GM21717 (cell line): ENCODE measurements at regions not wholly inside any gene's neighbourhood (a gene's known extent, or its start where the extent isn't known, plus 50 kb on each side); places are given as distances from the start of the nearest gene placed in this dataset.
"Not testable (repeated sequence)": the region's sequence is repeated elsewhere in the genome, so short reads cannot be mapped to it uniquely, and the experiment has no call there.

ENCODE experiments used
- ATAC-seq: cut with Tn5 transposase; IDR thresholded peaks from one replicate; pipeline ENCODE4 v1.9.1; 2021; ENCODE audit warnings: mild to moderate bottlenecking, moderate library complexity; ENCODE audit not compliant: unreplicated experiment

DNA sequence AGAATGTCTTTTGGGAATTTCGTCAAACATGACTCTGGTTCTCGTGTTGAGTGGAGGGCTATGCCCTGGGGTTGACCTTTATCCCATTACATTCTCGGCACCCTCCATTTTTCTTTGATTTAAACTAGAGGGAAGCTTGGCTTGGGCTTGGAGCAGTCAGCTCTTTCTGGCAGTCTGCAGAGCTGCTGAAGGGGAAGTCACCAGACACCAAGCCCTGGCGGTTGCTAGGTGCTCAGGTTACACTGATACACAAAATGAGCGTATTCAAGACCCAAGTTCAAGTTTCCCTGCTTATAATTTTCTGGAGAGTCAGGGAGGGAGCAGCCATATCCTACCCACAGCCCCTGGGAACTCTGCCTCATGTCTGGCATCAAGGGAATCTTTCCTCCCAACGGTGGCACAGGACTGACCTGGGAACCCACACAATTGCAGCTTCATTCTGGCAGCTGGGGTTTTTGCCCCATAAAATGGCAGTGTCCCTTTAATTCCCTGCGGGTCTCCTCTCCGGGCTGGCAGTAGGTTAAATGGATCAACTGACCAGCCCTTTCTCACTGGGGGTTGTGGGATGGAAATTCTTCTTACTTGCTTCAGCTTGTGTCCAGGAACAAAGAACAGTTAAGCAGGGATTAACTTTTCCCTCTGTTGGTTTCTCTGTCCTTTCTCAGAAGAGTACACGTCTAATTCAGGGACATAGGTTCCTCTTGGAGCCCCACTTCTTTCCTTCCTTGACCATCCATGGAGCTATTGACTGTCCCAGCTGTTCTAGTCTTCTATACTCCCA is 110.0 kb upstream of the DLG1 start:
- no peak for ATAC-seq

GRCh38 chr3:197407526-197407925 is 109.1 kb upstream of the DLG1 start:
- ATAC-seq = no peak

DNA sequence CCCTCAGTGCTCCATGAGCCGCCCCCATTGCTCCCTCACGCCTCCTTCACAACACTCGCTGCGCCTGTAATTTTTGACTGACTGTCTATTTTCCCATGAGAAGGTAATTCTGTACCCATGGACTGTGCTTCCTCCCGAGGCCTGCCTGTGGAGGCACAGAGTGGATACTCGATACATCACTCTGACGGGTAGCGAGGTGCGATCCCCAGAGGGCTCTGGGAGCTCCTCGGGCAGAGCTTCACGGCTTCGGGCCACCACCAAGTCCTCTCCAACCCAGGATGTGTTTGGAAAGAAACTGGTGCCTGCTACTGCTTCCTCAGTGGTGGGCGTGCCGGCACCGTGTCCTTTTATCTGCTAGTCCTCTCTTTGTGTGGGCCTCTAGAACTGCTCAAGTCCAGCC is 108.6 kb upstream of the DLG1 start:
- no peak for ATAC-seq

DNA sequence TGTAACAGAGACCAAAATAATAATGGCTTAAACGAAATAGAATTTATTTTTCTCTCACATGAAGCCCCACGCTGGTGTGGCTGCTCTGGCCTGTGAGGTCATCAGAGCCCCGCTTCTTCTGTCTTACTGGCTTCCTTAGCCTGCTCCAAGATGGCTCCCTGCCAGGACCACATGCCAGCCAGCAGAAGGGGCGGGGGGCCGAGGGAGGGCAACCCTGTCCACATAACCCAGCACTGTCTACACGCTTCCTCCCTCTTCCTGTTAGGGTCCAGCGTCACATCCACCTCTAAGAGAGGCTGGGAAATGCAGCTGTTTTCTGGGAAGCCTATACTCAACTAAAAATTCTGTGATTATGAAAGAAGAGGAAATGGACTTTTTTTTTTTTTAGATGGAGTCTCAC is 107.9 kb upstream of the DLG1 start:
- no peak for ATAC-seq

DNA sequence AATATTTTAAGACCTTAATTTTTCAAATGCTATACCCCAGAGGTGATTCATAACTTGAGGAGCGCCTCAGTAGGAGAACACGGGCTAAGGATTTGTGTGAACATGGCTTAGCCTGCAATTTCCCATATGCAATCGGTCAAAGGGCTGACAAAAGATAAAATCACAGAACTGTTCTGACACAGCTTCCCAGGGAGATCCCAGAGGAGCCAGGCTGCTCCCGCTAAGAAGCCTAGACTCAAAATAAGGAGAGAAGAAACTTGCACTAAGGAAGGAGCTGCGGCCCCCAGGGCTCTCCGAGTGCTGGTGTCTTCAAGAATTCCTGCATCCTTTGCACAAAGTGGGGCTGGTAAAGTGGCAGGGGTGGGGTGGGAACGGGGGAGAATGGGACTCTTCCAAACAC is 106.3 kb upstream of the DLG1 start:
- ATAC-seq = no peak

DNA sequence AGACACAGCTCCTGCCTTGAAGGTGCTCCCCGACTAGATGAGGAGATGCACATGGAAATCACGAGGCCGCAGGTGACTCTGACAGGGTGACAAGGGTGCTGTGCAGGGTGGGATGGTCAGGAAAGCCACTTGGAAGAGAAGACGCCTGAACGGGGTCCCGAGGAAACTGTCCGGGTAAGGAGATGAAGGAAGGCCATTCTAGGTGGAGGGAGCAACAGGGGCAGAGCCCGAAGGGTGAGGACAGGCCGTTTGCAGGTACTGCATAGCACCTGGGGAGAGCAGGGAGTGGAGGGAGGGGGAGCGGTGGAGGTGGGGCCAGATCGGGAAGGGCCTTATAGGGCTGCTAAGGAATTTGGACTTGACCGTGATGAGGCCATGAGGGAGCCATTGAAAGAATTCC is 105.6 kb upstream of the DLG1 start:
- ATAC-seq = no peak

GRCh38 chr3:197402401-197402800 is 104.0 kb upstream of the DLG1 start:
- not testable (repeated sequence) for ATAC-seq

- no peak for ATAC-seq
Observed at GRCh38 chr3:197399486-197399885, 101.1 kb upstream of the DLG1 start.

- ATAC-seq = no peak
Observed at GRCh38 chr3:197398286-197398878, 100.0 kb upstream of the DLG1 start.

DNA sequence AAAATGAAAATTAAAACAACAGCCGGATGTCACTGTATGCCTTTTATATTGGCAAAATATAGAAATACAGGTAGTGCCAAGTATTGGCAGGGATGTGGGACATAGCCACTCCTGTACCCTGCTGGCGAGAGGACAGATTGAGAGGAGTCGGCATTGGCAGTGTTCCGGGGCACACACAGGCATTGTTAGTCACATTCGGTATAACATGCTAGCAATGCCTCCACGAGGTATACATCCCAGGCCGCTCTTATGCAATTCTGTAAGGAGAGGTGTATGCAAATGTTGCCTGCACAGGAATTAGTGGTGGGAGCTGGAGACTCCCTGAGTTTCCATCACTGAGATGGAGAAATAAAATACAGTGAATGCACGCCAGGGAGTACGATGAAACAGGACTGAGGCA is 99.4 kb upstream of the DLG1 start:
- ATAC-seq = no peak

GRCh38 chr3:197394464-197395321 is 96.3 kb upstream of the DLG1 start:
- peak; percentile 97 for ATAC-seq

DNA sequence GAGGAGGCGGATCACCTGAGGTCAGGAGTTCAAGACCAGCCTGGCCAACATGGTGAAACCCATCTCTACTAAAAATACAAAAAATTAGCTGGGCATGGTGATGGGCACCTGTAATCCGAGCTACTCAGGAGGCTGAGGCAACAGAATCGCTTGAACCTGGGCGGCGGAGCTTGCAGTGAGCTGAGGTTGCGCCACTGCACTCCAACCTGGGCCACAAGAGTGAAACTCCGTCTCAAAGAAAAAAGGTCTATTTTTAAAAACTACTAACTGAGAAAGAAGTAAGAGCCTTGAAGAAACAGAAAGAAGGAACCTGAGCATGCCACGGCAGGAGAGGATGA is 95.7 kb upstream of the DLG1 start:
- ATAC-seq = peak; percentile 46

DNA sequence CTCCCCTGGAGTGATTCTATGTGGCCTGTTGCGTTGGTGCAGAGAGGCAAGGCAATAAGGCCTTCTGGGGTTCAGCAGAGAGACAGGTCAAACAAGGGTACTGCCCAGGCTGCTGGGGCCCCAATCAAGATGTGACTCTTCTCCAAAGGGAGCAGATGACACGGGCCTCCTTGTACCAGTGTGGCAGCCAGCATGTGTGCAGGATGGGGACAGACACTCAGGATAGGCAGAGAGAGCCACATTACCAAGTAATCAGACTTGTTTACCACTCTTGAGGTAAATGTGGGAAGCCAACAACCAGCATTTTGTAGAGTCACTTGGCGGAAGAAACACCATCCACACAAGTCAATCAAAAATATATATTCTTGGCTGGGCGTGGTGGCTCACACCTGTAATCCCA is 95.3 kb upstream of the DLG1 start:
- no peak for ATAC-seq

GRCh38 chr3:197392961-197393360 is 94.5 kb upstream of the DLG1 start:
- no peak for ATAC-seq

GRCh38 chr3:197381371-197381770 is 83.0 kb upstream of the DLG1 start:
- no peak for ATAC-seq

DNA sequence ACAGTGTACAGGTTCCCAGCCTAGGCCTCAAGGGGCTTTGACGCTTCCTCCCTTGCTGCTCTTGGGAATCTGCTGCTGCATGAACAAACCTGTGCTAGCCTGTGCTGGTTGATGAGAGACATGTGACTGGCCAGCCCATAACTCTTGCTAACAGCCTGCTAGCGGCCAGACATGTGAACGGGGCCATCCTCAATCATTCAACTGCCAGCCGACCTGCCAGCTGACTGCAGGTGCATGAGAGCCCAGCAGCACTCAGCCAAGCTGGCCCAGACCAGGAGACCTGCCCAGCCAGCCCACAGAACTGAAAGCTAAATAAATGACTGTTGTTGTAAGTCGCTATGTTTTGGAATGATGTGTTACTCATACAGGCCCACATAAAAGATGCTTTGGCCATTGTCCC is 82.4 kb upstream of the DLG1 start:
- ATAC-seq = no peak

GRCh38 chr3:197378985-197379718 is 80.7 kb upstream of the DLG1 start:
- ATAC-seq = no peak

- ATAC-seq = no peak
Observed at GRCh38 chr3:197376735-197377555, 78.5 kb upstream of the DLG1 start.

- no peak for ATAC-seq
Observed at GRCh38 chr3:197376020-197376419, 77.6 kb upstream of the DLG1 start.

- ATAC-seq = no peak
Observed at GRCh38 chr3:197375001-197375441, 76.6 kb upstream of the DLG1 start.
